SU-DHL-6 (cell line): ENCODE measurements at regions not wholly inside any gene's neighbourhood (a gene's known extent, or its start where the extent isn't known, plus 50 kb on each side); places are given as distances from the start of the nearest gene placed in this dataset.

Source experiments
- CTCF ChIP-seq: fragments of 200-600 bp; sonication (generic); IDR thresholded peaks from one replicate; pipeline ENCODE4 v1.5.1; 2017; ENCODE audit warnings: antibody characterized with exemption, mild to moderate bottlenecking, low read length, moderate library complexity; ENCODE audit not compliant: insufficient read depth, poor library complexity, severe bottlenecking
- EZH2phosphoT487 ChIP-seq: fragments of 200-600 bp; sonication (generic), shearing (Covaris generic); conservative IDR thresholded peaks from 2 replicates; pipeline ENCODE4 v1.6.1; 2018; ENCODE audit warnings: mild to moderate bottlenecking, antibody characterized with exemption, low read length, moderate library complexity, mixed read lengths

DNA sequence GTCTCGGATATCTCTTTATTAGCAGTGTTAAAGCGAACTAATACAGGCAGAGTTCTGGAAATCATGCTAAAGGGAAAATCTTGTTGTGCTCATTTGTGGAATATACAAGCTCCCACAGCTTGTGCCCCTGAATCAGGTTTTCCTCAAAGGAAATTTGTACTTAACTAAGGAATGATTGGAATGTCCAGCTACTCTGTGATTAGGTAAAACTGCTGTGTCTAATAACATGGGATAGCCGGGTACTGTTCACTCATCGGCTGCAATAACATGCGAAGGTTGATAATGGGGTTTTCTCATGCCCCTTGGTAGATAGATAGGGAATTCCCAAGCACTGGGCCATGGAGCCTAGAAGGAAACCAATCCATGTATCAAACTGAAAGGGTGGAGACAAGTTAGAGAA, 306.7 kb downstream of the NR2F1-AS1 start:
- TF ChIP-seq EZH2phosphoT487 (no peak), CTCF (no peak)
